NCI-H510A treated with DMSO at 0.1 percent for 48 hours (cell line): ENCODE measurements at regions not wholly inside any gene's neighbourhood (a gene's known extent, or its start where the extent isn't known, plus 50 kb on each side); places are given as distances from the start of the nearest gene placed in this dataset.

Experiments
- DNase-seq: peaks from one replicate; lab custom pipeline; 2025; lab: John Stamatoyannopoulos, UW

- no peak for DNase-seq
Measured at GRCh38 chr11:127070808-127071207, 70.2 kb upstream of the KIRREL3 start.

DNA sequence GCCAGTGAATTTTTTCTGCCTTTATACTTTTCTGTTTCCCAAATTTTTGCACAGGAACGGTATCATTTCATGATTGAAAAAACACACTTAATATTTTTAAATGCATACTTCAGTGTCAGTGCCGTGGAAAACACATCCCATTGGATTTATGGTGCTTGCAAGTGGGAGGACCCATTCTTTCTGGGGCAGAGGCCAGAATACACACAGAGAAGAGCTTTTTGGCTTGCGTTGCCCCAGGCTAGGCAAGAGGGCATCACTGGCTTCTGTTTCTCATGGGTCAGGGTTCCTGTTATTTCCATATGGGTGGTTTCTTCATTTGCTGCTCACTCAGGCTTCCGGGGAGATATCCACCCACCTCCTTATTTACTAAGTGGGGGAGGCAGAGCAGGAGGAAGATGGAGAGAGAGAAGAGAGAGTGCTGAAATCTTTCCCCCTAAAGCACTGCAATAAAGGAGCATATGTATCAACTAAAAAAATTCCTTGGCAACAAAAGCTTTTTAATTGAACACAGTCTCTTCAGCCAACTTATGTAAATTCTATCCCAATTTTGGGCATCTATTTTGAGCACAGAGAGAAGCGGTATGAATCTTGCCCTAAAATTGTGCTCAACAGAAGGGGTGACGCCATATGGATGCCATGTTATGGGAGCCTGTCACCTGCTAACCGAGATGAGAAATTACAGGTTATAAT lies 66.0 kb upstream of the KIRREL3 start:
- no peak for DNase-seq

- no peak for DNase-seq
Measured at GRCh38 chr11:127063241-127063640, 62.7 kb upstream of the KIRREL3 start.

DNA sequence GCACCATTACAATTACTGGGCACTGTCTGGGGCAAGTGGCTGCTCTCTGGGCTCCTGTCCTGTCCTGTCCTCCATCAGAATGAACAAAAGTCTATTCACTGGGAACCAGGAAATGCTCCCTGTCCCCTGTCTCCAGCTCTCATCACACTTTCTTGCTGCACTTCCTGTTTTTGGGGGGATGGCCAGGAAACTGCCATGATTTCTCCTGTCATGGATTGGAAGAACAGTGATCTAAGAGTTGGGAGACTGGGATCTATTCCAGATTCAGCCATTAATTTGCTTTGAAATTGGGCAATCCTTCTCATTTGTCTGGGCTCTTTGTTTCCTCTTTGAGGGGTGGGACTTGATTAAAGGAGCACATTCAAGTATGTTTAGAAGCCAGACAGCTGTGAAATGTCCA lies 61.4 kb upstream of the KIRREL3 start:
- no peak for DNase-seq

DNA sequence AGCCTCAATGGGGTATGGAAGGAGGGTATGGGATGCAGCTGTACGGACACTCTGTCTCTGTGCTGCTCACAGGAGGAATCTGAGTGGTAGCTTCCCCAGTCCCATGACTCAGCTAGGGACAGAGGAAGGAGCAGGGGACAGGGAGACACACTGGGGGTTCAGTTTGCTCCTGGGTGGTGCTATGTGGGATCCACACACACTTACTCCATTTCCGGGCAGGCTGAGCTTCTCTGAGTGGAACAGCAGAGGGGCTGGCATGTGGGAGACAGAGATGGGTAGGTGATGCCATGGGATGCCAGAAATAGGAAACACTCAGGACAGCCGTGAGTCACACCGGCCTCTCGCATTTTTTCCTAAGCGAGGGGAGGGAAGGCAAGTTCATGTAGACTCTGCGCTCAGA lies 59.2 kb upstream of the KIRREL3 start:
- DNase-seq: no peak

GRCh38 chr11:127059286-127059685 lies 58.7 kb upstream of the KIRREL3 start:
- no peak for DNase-seq

- no peak for DNase-seq
Measured at GRCh38 chr11:127058524-127058923, 58.0 kb upstream of the KIRREL3 start.

- peak; percentile 92 for DNase-seq
Measured at GRCh38 chr11:127057126-127057525, 56.6 kb upstream of the KIRREL3 start.

GRCh38 chr11:127056338-127056971 lies 55.9 kb upstream of the KIRREL3 start:
- peak; percentile 71 for DNase-seq

DNA sequence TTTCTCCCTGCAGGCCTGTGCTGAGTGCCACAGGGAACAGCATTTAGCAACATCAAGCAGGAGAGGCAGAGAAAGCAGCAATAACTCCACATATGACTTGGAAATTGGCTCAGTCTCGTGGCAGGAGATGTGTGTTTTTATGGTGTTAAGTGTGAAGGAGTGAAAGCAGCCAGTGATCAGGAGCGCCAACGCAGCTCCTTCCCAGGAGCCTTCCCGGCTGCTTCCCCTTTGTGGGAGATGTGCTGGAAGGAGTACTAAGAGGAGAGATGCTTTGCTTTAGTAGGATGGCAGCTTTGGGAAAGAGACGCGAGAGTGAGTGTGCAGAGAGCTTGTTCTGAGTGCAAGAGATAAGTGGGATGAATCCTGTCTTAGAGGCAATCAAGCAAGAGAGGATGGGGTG lies 54.7 kb upstream of the KIRREL3 start:
- no peak for DNase-seq

DNA sequence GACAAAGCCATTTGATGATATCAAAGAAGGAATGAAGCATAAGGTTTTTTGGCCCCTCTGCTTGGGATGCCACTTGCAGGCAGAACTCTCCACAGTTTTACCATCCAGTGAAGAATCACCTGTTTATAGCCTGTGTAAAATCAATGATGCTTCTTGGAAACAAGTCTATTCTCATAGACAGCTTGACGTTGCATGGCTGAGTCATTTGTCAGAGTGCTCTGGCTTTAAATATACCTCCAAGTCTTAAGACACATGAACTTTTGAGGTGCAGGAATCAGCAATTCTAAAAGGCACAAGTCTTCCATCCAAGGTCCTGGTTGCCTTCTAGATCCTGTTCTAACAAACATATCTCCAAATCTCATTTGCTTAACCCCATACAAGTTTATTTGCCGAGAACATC lies 53.6 kb upstream of the KIRREL3 start:
- no peak for DNase-seq

DNA sequence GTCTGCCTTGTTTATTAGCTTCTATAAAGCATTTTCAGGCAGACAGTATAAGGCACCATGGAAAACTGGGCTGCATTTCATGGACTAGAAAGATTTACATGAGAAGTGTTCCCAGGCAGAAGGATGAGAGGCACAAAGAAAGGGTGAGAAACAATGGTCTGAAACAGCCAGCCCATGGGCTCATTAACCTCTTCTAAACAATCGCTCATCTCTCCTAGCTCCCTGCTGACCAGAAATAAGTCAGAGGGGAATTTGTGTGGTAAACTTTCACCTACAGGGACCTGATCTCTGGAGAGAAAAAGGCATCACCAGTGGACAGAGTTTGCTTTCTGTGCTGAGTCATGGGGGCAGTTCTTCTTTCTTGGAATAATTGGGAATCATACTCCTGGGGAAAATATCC lies 51.8 kb upstream of the KIRREL3 start:
- no peak for DNase-seq
